Smooth muscle cell (in vitro differentiated cells): ENCODE measurements at regions not wholly inside any gene's neighbourhood (a gene's known extent, or its start where the extent isn't known, plus 50 kb on each side); places are given as distances from the start of the nearest gene placed in this dataset.

ENCODE experiments used
- DNase-seq: peaks from one replicate; lab custom pipeline; 2025; ENCODE audit not compliant: unreplicated experiment; lab: John Stamatoyannopoulos, UW
- H2AFZ ChIP-seq: fragments of 200-600 bp; sonication (generic); 2 replicates; pipeline ENCODE4 v1.6.0; 2016; ENCODE audit warnings: antibody characterized with exemption, low read depth, mild to moderate bottlenecking
- H3F3A ChIP-seq: fragments of 200-600 bp; sonication (generic); 2 replicates; pipeline ENCODE4 v1.6.0; 2017; ENCODE audit warnings: antibody characterized with exemption, low read depth
- H3K27ac ChIP-seq: fragments of 200-600 bp; sonication (generic); 2 replicates; pipeline ENCODE4 v1.5.1; 2016; ENCODE audit warnings: low read depth, mild to moderate bottlenecking
- H3K27me3 ChIP-seq: fragments of 200-600 bp; sonication (generic); 2 replicates; pipeline ENCODE4 v1.6.1; 2016; ENCODE audit warnings: low read depth, mild to moderate bottlenecking
- H3K36me3 ChIP-seq: fragments of 200-600 bp; sonication (generic); 2 replicates; pipeline ENCODE4 v1.5.1; 2016; ENCODE audit warnings: low read depth
- H3K4me1 ChIP-seq: fragments of 200-600 bp; sonication (generic); 2 replicates; pipeline ENCODE4 v1.5.1; 2016; ENCODE audit warnings: low read depth
- H3K4me2 ChIP-seq: fragments of 200-600 bp; sonication (generic); 2 replicates; pipeline ENCODE4 v1.6.0; 2016; ENCODE audit warnings: mild to moderate bottlenecking
- H3K4me3 ChIP-seq: fragments of 200-600 bp; sonication (generic); 2 replicates; pipeline ENCODE4 v1.5.1; 2016; ENCODE audit warnings: mild to moderate bottlenecking
- H3K79me2 ChIP-seq: fragments of 200-600 bp; sonication (generic); 2 replicates; pipeline ENCODE4 v1.6.0; 2016; ENCODE audit warnings: low read depth, mild to moderate bottlenecking
- H3K9ac ChIP-seq: fragments of 200-600 bp; sonication (generic); 2 replicates; pipeline ENCODE4 v1.6.0; 2016; ENCODE audit warnings: low read depth
- H3K9me3 ChIP-seq: fragments of 200-600 bp; sonication (generic); replicated peaks from 2 replicates; pipeline ENCODE4 v1.5.1; 2016; ENCODE audit warnings: low read depth
- H4K20me1 ChIP-seq: fragments of 200-600 bp; sonication (generic); 2 replicates; pipeline ENCODE4 v1.6.0; 2016; ENCODE audit warnings: low read depth
- WGBS: methylation state at CpG from one replicate; pipeline ENCODE4 v1.1.7; 2016; ENCODE audit warnings: low lambda C conversion rate; 5-methylcytosine and 5-hydroxymethylcytosine counted together
- TF ChIP-seq, protein P1 (sequence below): fragments of 200-600 bp; sonication (generic); IDR thresholded peaks from 2 replicates; pipeline ENCODE4 v1.5.1; 2017; ENCODE audit warnings: borderline replicate concordance, mild to moderate bottlenecking, antibody characterized with exemption; ENCODE audit not compliant: insufficient read depth, poor library complexity, severe bottlenecking

DNA sequence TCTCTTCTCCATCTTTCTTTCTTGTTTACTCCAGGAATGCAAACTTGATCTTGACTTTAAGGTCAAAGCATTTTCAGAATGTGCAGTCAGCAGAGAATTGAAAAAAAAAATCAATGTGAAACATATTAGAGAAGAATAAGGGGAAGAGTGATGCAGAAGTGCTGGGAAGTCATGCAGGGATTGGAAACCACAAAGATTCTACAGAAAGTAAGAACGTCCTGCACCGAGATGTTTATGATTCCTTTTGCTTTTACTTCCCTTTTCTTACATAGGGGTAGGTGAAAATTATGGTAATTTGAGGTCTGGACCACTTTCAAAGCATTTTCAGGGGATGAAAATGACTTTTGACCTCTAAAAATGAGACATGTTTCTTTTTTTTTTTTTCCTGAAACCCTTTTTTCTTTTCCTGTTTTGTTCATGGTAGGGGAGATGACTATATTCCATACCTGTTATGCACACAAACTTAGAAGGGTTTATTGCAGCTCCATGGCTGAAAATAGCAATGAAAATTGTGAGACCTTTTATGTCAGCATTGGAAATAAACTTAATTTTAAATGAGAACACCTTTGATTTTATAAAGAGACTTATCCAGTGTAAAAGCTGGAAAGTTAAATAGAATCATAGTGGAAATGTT is 623.5 kb upstream of the TBL1XR1 start:
- peak overlapping the region; percentile 2 for H2AFZ ChIP-seq
- peaks cover 5% of the 10 kb centered on the region for H3F3A ChIP-seq
- no peak overlapping the region for H3K9ac ChIP-seq
- no peaks in the 10 kb centered on the region for H3K27me3 ChIP-seq
- peak overlapping the region; percentile 9 for H3K4me2 ChIP-seq
- no peak overlapping the region for H3K4me3 ChIP-seq
- no peak for DNase-seq
- H3K36me3 ChIP-seq = no peaks in the 10 kb centered on the region
- WGBS = 46% methylated on average over 2 of the region's 2 CpGs
- TF ChIP-seq, protein P1, sequence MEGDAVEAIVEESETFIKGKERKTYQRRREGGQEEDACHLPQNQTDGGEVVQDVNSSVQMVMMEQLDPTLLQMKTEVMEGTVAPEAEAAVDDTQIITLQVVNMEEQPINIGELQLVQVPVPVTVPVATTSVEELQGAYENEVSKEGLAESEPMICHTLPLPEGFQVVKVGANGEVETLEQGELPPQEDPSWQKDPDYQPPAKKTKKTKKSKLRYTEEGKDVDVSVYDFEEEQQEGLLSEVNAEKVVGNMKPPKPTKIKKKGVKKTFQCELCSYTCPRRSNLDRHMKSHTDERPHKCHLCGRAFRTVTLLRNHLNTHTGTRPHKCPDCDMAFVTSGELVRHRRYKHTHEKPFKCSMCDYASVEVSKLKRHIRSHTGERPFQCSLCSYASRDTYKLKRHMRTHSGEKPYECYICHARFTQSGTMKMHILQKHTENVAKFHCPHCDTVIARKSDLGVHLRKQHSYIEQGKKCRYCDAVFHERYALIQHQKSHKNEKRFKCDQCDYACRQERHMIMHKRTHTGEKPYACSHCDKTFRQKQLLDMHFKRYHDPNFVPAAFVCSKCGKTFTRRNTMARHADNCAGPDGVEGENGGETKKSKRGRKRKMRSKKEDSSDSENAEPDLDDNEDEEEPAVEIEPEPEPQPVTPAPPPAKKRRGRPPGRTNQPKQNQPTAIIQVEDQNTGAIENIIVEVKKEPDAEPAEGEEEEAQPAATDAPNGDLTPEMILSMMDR = no peak
- H3K4me1 ChIP-seq = peaks cover 9% of the 10 kb centered on the region
- H3K9me3 ChIP-seq = no peaks in the 10 kb centered on the region
- no peak overlapping the region for H3K27ac ChIP-seq
- H4K20me1 ChIP-seq = no peaks in the 10 kb centered on the region
- H3K79me2 ChIP-seq = no peaks in the 10 kb centered on the region

DNA sequence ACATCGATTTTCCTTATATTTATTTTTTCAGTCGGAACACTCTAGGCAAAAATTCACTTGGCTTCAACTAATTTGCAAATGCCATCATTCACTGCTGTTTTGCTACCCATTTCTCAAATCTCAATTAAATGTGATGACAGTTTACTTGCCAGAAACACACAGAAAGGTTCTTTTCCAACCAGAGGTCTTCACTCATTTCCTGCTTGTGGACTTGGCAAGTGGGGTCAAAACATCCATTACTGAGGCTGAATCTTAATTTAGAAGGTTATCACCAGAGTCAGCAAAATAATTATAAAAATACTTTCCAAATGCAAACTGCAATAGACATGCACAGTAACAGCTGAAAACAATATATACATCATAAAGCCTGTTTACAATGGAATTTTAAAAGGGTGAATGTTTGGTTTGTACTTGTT is 625.4 kb upstream of the TBL1XR1 start:
- Histone ChIP-seq H3K79me2 (no peaks in the 10 kb centered on the region), H2AFZ (no peak overlapping the region), H3K27ac (no peak overlapping the region), H3F3A (peaks cover 5% of the 10 kb centered on the region), H3K4me2 (no peak overlapping the region), H3K4me3 (no peak overlapping the region), H3K9me3 (no peaks in the 10 kb centered on the region), H3K9ac (no peak overlapping the region), H3K36me3 (no peaks in the 10 kb centered on the region), H3K27me3 (no peaks in the 10 kb centered on the region), H4K20me1 (no peaks in the 10 kb centered on the region), H3K4me1 (peaks cover 9% of the 10 kb centered on the region)
- TF ChIP-seq, protein P1 = no peak
- whole genome bisulfite sequencing = 90% methylated on average over 2 of the region's 2 CpGs
- no peak for DNase-seq

DNA sequence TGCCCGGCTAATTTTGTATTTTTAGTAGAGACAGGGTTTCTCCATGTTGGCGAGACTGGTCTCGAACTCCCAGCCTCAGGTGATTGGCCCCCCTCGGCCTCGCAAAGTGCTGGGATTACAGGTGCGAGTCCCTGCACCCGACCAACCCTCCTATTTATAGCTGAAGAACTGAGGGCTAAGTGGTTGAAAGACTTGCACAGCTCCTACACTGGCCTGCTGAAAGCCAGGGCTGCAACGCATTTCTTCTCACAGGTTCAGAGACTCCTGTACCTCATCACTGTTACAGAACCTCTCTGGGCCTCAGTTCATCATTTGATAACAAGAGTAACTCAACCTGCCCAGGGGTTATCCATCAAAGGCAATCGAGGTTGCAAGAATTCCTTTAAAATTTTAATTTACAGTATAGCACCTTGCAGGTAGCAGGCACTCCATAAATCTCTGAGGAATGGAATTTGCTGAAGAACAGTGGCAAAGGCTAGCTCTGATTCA is 626.5 kb upstream of the TBL1XR1 start:
- no peak overlapping the region for H2AFZ ChIP-seq
- DNase-seq = no peak
- no peaks in the 10 kb centered on the region for H3K27me3 ChIP-seq
- no peaks in the 10 kb centered on the region for H3K79me2 ChIP-seq
- WGBS = 85% methylated on average over 9 of the region's 9 CpGs
- no peak overlapping the region for H3K9ac ChIP-seq
- H3K9me3 ChIP-seq = no peaks in the 10 kb centered on the region
- no peaks in the 10 kb centered on the region for H4K20me1 ChIP-seq
- H3K4me2 ChIP-seq = no peak overlapping the region
- TF ChIP-seq, protein P1 = no peak
- H3K4me3 ChIP-seq = no peak overlapping the region
- H3K27ac ChIP-seq = no peak overlapping the region
- H3F3A ChIP-seq = peaks cover 10% of the 10 kb centered on the region
- H3K36me3 ChIP-seq = no peaks in the 10 kb centered on the region
- peaks cover 9% of the 10 kb centered on the region for H3K4me1 ChIP-seq

DNA sequence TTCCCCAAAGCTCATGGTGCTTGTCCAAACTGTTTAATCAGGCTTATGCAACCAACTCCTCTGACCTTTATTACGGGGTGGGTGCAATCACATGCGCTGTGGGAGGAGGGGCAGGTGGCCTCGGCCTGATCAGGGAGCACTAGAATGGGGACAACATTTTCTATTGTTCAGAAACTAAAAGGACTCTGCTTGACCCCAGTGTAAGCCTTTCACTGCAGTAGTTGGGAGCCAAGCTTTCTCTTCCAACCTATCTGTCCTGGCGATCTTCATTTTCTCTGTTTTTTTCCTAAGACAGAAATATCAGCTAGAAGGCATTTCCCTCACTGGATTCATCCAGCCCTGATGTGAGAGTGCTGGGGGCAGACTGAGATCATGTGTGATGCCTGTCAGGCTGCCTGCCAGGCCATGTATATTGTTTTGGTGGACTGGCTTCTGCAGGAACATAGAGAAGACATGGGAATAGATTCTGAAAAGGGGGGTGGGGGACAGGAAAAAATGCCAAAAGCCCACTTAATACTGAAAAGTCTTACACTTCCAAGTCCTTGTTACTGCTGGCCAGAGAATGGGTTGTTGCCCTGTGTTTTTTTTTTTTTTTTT is 627.0 kb upstream of the TBL1XR1 start:
- peaks cover 9% of the 10 kb centered on the region for H3K4me1 ChIP-seq
- no peak for DNase-seq
- TF ChIP-seq, protein P1 = no peak
- no peak overlapping the region for H2AFZ ChIP-seq
- H3K27me3 ChIP-seq = no peaks in the 10 kb centered on the region
- 62% methylated on average over 4 of the region's 4 CpGs for WGBS
- H4K20me1 ChIP-seq = no peaks in the 10 kb centered on the region
- no peaks in the 10 kb centered on the region for H3K36me3 ChIP-seq
- no peak overlapping the region for H3K4me2 ChIP-seq
- no peak overlapping the region for H3K9ac ChIP-seq
- no peak overlapping the region for H3K4me3 ChIP-seq
- H3F3A ChIP-seq = peaks cover 10% of the 10 kb centered on the region
- no peaks in the 10 kb centered on the region for H3K9me3 ChIP-seq
- H3K27ac ChIP-seq = no peak overlapping the region
- H3K79me2 ChIP-seq = no peaks in the 10 kb centered on the region
